Mammary epithelial cell (primary cell): ENCODE measurements at regions not wholly inside any gene's neighbourhood (a gene's known extent, or its start where the extent isn't known, plus 50 kb on each side); places are given as distances from the start of the nearest gene placed in this dataset.

ENCODE experiments used
- CTCF ChIP-seq, 2 donors: IDR thresholded peaks in 1 of 2; conservative IDR thresholded peaks in 1 of 2; 2 replicates each; pipeline ENCODE4 v1.5.1; 2011 to 2012; ENCODE audit warnings: inconsistent platforms in 2 of 2, low read length in 2 of 2, mild to moderate bottlenecking in 2 of 2, control low read depth in 1 of 2, low read depth in 1 of 2; ENCODE audit not compliant: insufficient read depth in 1 of 2; ENCODE audit errors: extremely low read depth in 1 of 2
- EZH2 ChIP-seq: IDR thresholded peaks from 2 replicates; pipeline ENCODE4 v1.6.1; 2012; ENCODE audit warnings: low read length, inconsistent platforms, borderline replicate concordance

GRCh38 chr2:126798276-126799140 is 100.2 kb upstream of the TEX51 start:
- TF ChIP-seq EZH2 (no peak), CTCF (conservative IDR thresholded peaks at IDR 0.05 in 1 of 2, IDR thresholded peaks at IDR 0.05 in 1 of 2; ENCODE audit: extremely low read depth in 1 of 2, insufficient read depth in 1 of 2, low read depth in 1 of 2, low read length in 2 of 2) (no peak)
